ENCODE measurements at regions not wholly inside any gene's neighbourhood (a gene's known extent, or its start where the extent isn't known, plus 50 kb on each side); places are given as distances from the start of the nearest gene placed in this dataset.

DNA sequence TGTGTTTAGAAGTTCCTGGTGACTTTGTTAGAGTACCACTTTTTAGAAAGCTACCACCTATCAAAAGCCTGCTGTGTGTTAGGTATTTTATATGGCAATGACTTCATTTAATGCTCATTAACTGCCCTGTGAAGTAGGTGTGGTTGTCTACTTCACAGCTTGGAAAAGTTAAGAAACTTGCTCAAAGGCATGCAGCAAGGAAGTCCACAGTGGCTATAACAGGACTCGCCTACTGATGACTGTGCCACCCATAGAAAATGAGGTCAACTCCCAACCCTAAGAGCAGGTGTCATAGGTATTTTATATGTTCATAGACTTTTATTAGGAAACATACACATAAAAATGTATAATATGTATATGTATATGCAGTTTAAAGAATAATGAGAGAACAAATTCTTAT lies 125.2 kb upstream of the PAX6 start:
- Histone ChIP-seq H2BK5ac (ENCODE audit: low read depth, low read length) (no peak overlapping the region), H3K79me1 (ENCODE audit: low read depth, low read length) (no peaks in the 10 kb centered on the region), H3K9me3 (ENCODE audit: insufficient read depth in 2 of 2, low read depth in 1 of 2, low read length in 1 of 2) (no peaks in the 10 kb centered on the region), H3K27ac (ENCODE audit: low read depth, low read length) (no peak overlapping the region), H2BK12ac (ENCODE audit: low read depth, low read length) (no peak overlapping the region), H3K4me1 (replicated peaks in 1 of 4; ENCODE audit: control insufficient read depth in 3 of 4, insufficient read depth in 4 of 4, low read length in 3 of 4) (peaks cover 0 to 2% (median 0%) of the 10 kb centered on the region in 4 experiments; a peak in 1 of 7 replicates), H2BK20ac (ENCODE audit: low read length) (no peak overlapping the region), H3K56ac (replicated peaks; ENCODE audit: insufficient read length, low read depth, low read length) (no peak overlapping the region), H2AFZ (ENCODE audit: low read length) (no peak overlapping the region), H4K91ac (replicated peaks; ENCODE audit: insufficient read length, low read length) (no peak overlapping the region), H3K79me2 (ENCODE audit: control insufficient read depth in 1 of 2, insufficient read depth in 2 of 2, low read length in 2 of 2) (no peaks in the 10 kb centered on the region), H4K5ac (ENCODE audit: insufficient read length, low read depth, low read length) (no peak overlapping the region), H2AK5ac (ENCODE audit: low read depth, low read length) (no peak overlapping the region), H3K4me2 (ENCODE audit: insufficient read depth in 1 of 2, low read depth in 2 of 2, low read length in 2 of 2) (no peak overlapping the region), H3K4me3 (ENCODE audit: extremely low read depth in 1 of 4, insufficient read depth in 2 of 4, low read depth in 3 of 4, low read length in 4 of 4) (no peak overlapping the region), H3K9ac (replicated peaks in 1 of 4; ENCODE audit: extremely low read depth in 1 of 4, low read depth in 3 of 4, low read length in 3 of 4) (no peak overlapping the region), H3K23ac (ENCODE audit: insufficient read length) (no peak overlapping the region), H3K23me2 (ENCODE audit: low read depth, low read length) (no peaks in the 10 kb centered on the region), H2BK120ac (replicated peaks; ENCODE audit: low read depth, low read length) (no peak overlapping the region), H4K20me1 (replicated peaks in 1 of 2; ENCODE audit: control insufficient read depth in 1 of 2, insufficient read depth in 2 of 2, low read length in 2 of 2) (no peaks in the 10 kb centered on the region), H3K14ac (ENCODE audit: insufficient read length) (no peak overlapping the region), H3K4ac (replicated peaks; ENCODE audit: insufficient read length, low read depth, low read length) (no peak overlapping the region), H4K8ac (ENCODE audit: extremely low read depth, insufficient read depth, low read length) (no peak overlapping the region), H2BK15ac (ENCODE audit: low read length) (no peak overlapping the region), H3K27me3 (replicated peaks in 1 of 4; ENCODE audit: control insufficient read depth in 3 of 4, extremely low read depth in 1 of 4, insufficient read depth in 3 of 4, low read length in 3 of 4) (no peaks in the 10 kb centered on the region), H3K18ac (ENCODE audit: extremely low read depth, low read length) (no peak overlapping the region), H3K36me3 (ENCODE audit: control insufficient read depth in 2 of 4, insufficient read depth in 4 of 4, low read length in 3 of 4) (no peaks in the 10 kb centered on the region)
- FAIRE-seq (no peak), DNase-seq (ENCODE audit: low read depth in 1 of 2, low spot score in 2 of 2) (no peak)
- ChIA-PET POLR2A (ENCODE audit: partially characterized antibody) (no interaction called here), CTCF (ENCODE audit: partially characterized antibody) (interaction anchor here (0.6 to 1.4 kb wide), 4 partner anchors 19 to 50 kb away, joined by 3 to 5 read pairs (median 3); no protein-coding TSS in a partner anchor)
- WGBS, 2 experiments (ENCODE audit: extremely low coverage in 1 of 2, insufficient coverage in 1 of 2, insufficient read length in 1 of 2, insufficient replicate concordance in 2 of 2, low coverage in 1 of 2, low lambda C conversion rate in 2 of 2, missing lambda C conversion rate in 1 of 2), result 92% methylated on average over 1 of the region's 1 CpG; no CpG with 5 or more reads in 1 of the 2 experiments
- TF ChIP-seq CHD1 (IDR thresholded peaks at IDR 0.05; ENCODE audit: low read depth, low read length), result no peak
- TF ChIP-seq, protein P1, sequence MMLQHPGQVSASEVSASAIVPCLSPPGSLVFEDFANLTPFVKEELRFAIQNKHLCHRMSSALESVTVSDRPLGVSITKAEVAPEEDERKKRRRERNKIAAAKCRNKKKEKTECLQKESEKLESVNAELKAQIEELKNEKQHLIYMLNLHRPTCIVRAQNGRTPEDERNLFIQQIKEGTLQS (IDR thresholded peaks at IDR 0.05; ENCODE audit: insufficient read depth, low read depth, low read length), result no peak

All from H1 (cell line).